Muscle layer of colon (tissue), 2 donors: ENCODE measurements at regions not wholly inside any gene's neighbourhood (a gene's known extent, or its start where the extent isn't known, plus 50 kb on each side); places are given as distances from the start of the nearest gene placed in this dataset.
"Not testable (repeated sequence)": the region's sequence is repeated elsewhere in the genome, so short reads cannot be mapped to it uniquely, and the experiment has no call there.

Experiments
- H3K27ac ChIP-seq: one replicate; pipeline ENCODE4 v1.7.0; 2013; ENCODE audit warnings: low read depth, mild to moderate bottlenecking, low read length, moderate library complexity
- H3K27me3 ChIP-seq, 2 donors: one replicate each; pipeline ENCODE4 v1.7.0; 2013; ENCODE audit warnings: low read length in 2 of 2, mild to moderate bottlenecking in 2 of 2; ENCODE audit not compliant: insufficient read depth in 2 of 2, control insufficient read depth in 1 of 2
- H3K36me3 ChIP-seq: one replicate; pipeline ENCODE4 v1.7.0; 2013; ENCODE audit warnings: mild to moderate bottlenecking, low read length; ENCODE audit not compliant: insufficient read depth
- H3K4me1 ChIP-seq: one replicate; pipeline ENCODE4 v1.7.0; 2013; ENCODE audit warnings: mild to moderate bottlenecking, low read length; ENCODE audit not compliant: insufficient read depth
- H3K4me3 ChIP-seq, 2 donors: one replicate each; pipeline ENCODE4 v1.7.0; 2013; ENCODE audit warnings: low read length in 2 of 2, low read depth in 1 of 2, mild to moderate bottlenecking in 1 of 2, moderate library complexity in 1 of 2
- H3K9ac ChIP-seq: one replicate; pipeline ENCODE4 v1.7.0; 2013; ENCODE audit warnings: low read length
- H3K9me3 ChIP-seq: one replicate; pipeline ENCODE4 v1.7.0; 2013; ENCODE audit warnings: mild to moderate bottlenecking, low read length
- donor health status: abdominal sarcoma.
- donor health status: Adenocarcinoma of cecum.

DNA sequence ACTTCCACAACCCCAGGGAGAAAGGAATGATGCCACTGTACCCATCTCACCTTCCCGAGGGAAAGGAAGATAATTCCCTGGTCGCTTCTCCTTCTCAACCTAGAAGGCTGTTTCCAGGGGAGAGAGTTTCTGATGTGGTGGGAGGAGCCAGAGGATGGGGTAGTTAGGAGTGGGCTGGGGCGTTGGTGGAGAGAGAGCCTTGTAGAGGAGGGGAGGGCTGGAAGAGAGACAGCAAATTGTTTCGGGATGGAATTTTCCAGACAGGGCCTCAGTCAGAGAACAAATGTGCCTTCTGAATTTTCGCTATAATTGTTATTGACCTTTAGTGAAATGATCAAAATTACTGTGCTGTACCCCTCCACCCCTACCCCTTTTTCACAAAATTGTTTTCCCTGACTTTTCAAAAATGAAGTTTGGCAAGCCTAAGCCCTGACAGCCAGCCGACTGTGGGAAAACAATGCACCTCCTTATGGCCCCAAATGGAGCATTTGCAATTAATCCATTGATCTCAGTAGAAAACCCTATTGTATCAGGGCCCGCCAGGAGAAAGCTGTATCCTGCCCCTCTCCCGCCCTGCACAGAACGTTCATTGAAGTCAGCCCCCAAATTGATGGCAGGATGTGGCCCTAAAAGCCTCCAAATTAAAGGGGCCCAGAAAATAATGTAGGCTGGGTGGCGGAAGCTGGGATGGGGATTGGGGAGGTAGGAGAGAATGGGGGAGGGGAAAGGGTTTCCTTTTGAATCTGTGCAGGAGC is 69.1 kb upstream of the JUN start:
- H3K36me3 ChIP-seq = no peaks in the 10 kb centered on the region
- H3K4me3 ChIP-seq = no peak overlapping the region
- H3K4me1 ChIP-seq = peaks cover 11% of the 10 kb centered on the region

DNA sequence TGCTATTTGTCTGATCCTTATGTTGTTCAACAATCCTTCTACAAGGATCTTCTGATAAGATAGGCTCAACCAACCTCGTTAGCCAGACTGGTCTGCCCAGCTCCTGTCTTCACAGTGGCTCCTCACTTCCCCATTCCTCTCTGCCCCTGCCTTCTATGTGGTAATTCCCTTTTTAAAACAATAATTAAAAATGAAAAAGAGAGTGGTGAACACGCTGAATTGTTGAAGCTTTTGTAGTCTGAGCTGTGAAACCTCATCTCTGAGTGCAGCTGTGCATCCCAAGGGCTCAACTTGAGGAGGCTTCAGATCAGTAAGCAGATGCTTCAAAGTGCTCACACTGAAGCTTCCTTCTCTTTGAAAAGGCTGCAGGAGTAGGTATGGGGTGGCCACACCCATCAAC is 70.7 kb upstream of the JUN start:
- Histone ChIP-seq H3K27me3 (no peaks in the 10 kb centered on the region), H3K27ac (no peak overlapping the region), H3K4me1 (no peaks in the 10 kb centered on the region), H3K36me3 (no peaks in the 10 kb centered on the region), H3K9me3 (no peaks in the 10 kb centered on the region), H3K4me3 (no peak overlapping the region), H3K9ac (no peak overlapping the region)

More for the DNA sequence above, 69.1 kb upstream of the JUN start:
- H3K27ac ChIP-seq = no peak overlapping the region
- no peaks in the 10 kb centered on the region for H3K9me3 ChIP-seq
- no peak overlapping the region for H3K9ac ChIP-seq
- H3K27me3 ChIP-seq = no peaks in the 10 kb centered on the region

DNA sequence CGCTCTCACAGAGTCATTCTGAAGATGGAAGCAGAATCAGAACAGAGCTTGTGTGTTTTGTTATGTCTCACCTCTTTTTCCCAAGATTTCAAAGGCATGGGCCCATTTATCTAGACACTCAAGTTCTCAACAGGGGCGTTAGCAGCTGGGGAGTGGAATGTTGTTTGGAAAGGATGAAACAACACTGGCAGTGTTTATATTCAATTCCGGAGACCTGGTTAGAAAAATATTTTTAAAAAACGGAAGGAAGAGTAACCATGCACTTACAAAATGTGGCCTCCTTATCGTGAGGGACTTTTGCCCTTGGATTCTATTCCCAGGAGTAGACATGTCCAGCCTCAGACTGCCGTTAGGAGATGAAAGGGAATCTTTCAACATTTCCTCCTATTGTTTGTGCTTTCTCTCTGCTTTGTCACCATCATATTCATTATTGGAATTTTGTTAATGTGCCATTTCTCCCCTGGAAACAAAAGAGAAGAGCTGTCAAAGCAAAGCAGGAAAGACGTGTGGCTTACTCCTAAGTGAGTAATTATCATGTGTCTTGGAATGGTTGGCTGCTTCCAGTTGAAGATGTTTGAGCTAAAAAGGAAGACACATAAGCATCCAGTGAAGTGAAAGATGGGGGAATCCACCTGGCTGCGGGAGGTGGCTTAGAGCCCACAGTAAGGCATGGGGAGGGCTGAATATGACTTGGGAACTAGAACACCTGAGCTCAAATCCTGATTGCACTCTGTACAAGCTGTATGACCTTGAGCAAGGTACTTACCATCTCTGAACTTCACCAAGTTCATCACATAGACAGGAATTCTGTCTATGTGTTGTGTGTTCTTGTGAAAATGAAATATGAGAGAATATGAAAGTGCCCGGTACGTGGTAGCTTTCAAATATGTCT is 71.7 kb upstream of the JUN start:
- no peaks in the 10 kb centered on the region for H3K9me3 ChIP-seq
- H3K27me3 ChIP-seq = no peaks in the 10 kb centered on the region
- H3K4me3 ChIP-seq = no peak overlapping the region
- H3K9ac ChIP-seq = no peak overlapping the region
- no peak overlapping the region for H3K27ac ChIP-seq
- H3K4me1 ChIP-seq = no peaks in the 10 kb centered on the region
- no peaks in the 10 kb centered on the region for H3K36me3 ChIP-seq

DNA sequence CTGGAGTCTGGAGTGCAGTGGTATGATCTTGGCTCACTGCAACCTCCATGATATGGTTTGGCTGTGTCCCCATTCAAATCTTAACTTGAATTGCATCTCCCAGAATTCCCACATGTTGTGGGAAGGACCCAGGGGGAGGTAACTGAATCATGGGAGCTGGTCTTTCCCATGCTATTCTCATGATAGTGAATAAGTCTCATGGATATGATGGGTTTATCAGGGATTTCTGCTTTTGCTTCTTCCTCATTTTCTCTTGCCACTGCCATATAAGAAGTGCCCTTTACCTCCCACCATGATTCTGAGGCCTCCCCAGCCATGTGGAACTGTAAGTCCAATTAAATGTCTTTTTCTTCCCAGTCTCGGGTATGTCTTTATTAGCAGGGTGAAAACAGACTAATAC is 72.4 kb upstream of the JUN start:
- not testable (repeated sequence) for H3K27me3 ChIP-seq, H3K27ac ChIP-seq, H3K4me1 ChIP-seq, H3K4me3 ChIP-seq, H3K9me3 ChIP-seq, H3K36me3 ChIP-seq, H3K9ac ChIP-seq

DNA sequence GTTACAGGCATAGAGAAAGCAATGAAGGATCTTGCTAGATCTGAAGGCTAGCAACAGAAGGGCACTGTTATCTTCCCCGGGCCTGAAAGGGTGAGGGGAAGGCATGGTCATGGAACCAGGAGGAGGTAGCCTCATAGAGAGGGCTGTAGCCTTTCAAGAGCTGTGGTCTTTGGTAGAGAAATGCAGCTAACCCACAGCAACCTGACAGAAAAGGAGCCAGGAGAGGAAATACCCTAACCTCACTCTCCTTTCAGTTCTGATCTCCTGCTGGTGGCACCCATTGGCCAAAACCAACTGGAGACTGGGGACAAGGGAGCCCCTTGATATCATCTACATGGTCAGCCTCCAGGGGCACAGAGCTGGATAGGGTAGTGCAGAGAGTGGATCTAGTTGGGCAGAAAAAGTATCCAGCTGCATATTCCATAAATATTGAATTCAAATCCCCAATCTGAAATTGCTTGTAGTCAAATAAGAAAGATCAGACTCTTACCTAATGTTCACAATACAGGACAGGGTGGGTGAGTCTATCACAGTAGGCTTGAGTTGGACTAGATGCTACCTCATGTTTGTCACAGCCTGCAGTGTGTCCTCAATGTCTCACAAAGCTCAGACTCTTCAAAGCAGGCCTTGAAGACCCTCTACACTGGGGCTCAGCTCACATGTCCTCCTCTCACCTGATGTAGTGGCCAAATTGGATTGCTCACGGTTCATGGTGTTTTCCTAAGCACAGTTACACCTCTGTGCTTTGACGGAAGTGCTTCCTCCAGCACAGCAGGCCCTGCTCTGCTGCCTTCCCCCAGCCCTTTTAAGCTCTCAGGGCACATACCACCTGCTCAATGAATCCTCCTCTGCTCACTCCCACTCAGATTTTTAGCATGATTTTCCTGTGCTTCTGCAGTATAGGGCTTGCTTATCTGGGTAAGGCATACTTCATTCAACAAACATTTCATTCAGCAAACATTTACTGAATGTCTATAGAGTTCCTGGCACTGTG is 74.1 kb upstream of the JUN start:
- Histone ChIP-seq H3K9me3 (no peaks in the 10 kb centered on the region), H3K9ac (no peak overlapping the region), H3K27me3 (no peaks in the 10 kb centered on the region), H3K4me3 (no peak overlapping the region), H3K27ac (no peak overlapping the region), H3K36me3 (no peaks in the 10 kb centered on the region), H3K4me1 (no peaks in the 10 kb centered on the region)

DNA sequence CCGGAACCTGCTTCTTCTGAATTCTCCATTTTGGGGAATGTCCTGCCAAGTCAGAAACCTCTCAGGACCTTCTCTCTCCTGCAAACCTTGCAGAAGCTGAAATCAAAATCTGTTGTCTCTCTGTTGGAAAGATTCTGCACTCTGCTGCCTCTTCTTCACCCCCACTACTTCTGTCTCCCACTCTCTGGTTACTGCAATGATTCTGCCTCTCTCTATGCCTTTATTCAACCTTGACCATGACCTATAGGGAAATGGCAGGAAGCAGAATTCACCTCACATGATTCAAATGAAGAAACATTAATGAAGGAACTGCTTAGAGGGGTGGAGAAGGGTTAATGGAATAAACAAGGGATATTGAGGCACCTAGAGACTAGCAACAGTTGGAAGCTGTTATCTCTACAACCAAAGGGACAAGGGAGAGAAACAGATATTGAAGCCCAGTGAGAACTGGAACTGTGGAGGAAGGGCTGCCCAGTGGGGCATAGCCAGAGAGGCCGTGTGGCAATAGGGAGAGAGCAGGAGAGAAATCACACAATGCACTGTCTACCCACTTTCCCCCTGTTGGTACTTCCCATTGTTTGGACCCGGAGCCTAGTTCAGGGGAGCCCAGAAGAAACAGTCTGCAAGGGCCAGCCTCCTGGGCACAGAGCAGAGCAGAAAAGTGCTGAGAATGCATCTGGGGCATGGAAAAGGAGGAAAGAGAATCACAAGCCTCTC is 76.1 kb upstream of the JUN start:
- Histone ChIP-seq H3K4me3 (no peak overlapping the region), H3K36me3 (no peaks in the 10 kb centered on the region), H3K9ac (no peak overlapping the region), H3K4me1 (no peaks in the 10 kb centered on the region), H3K27me3 (no peaks in the 10 kb centered on the region), H3K9me3 (no peaks in the 10 kb centered on the region), H3K27ac (no peak overlapping the region)

DNA sequence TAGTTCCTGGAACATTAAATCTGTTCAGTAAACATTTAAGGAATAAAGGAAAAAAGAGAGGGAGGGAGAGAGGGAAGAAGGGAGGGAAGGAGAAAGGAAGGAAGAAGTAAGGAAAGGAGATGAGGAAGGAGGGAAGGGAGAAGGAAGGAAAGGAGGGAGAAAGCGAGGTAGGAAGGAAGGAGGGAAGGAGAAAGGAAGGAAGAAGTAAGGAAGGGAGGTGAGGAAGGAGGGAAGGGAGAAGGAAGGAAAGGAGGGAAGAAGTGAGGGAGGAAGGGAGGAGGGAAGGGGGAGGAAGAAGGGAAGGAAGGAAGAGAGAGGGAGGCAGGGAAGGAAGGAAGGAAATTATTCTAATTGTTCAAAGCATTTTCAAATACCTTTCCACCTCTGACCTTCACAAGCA is 77.2 kb upstream of the JUN start:
- H3K9me3 ChIP-seq = no peaks in the 10 kb centered on the region
- no peak overlapping the region for H3K27ac ChIP-seq
- H3K4me3 ChIP-seq = no peak overlapping the region
- no peaks in the 10 kb centered on the region for H3K36me3 ChIP-seq
- H3K4me1 ChIP-seq = no peaks in the 10 kb centered on the region
- no peak overlapping the region for H3K9ac ChIP-seq
- no peaks in the 10 kb centered on the region for H3K27me3 ChIP-seq

DNA sequence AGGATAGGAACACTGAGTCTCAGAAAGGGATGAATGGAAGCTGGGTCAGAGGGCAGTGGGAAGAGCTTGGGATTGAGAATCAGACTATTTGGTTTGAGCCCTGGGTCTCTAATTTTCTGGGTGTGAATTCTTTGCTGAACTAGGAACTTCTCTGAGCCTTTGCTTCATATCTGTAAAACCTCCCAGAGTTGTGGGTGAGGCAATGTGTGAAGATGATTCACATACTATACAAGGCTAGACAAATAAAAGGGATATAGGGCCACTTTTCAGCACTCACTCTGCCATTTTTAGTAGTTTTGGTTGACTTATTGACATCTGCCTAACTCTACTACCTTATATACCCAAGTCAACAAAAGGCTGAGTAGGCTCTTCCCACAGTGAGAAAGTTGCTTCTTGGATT is 77.7 kb upstream of the JUN start:
- Histone ChIP-seq H3K27me3 (no peaks in the 10 kb centered on the region), H3K36me3 (no peaks in the 10 kb centered on the region), H3K27ac (no peak overlapping the region), H3K4me3 (no peak overlapping the region), H3K4me1 (no peaks in the 10 kb centered on the region), H3K9me3 (no peaks in the 10 kb centered on the region), H3K9ac (no peak overlapping the region)

DNA sequence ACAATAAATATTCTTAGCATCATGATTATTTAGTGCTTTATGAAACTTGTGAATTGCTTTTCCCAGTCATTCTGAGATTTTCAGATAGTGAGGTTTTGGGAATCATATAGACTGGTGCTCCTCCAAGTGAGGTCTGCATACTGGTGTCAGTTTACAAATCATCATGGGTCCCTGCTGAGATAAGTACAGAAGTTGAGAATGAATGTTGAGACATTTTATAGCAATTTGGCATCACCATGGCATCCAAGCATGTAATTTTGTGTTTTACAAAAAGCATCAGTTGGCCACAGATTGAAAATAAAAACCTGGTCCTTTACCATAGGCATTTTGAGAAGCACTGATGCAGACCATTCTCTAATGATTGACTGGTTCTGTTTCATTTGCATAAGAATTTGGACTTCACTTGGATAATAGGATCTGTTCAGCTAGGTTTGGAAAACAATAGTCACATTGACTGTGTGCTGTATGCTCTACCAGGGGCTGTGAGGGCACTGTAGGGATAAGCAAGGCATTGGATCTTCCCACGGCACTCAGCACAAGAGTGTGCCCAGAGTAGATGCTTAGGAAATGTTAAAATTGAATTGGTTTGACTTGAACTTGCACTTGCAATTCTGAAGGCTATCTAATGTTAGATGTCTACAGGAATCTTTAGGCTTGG is 79.0 kb upstream of the JUN start:
- no peak overlapping the region for H3K27ac ChIP-seq
- H3K9me3 ChIP-seq = no peaks in the 10 kb centered on the region
- H3K4me3 ChIP-seq = no peak overlapping the region
- no peaks in the 10 kb centered on the region for H3K36me3 ChIP-seq
- no peaks in the 10 kb centered on the region for H3K4me1 ChIP-seq
- H3K27me3 ChIP-seq = no peaks in the 10 kb centered on the region
- no peak overlapping the region for H3K9ac ChIP-seq

DNA sequence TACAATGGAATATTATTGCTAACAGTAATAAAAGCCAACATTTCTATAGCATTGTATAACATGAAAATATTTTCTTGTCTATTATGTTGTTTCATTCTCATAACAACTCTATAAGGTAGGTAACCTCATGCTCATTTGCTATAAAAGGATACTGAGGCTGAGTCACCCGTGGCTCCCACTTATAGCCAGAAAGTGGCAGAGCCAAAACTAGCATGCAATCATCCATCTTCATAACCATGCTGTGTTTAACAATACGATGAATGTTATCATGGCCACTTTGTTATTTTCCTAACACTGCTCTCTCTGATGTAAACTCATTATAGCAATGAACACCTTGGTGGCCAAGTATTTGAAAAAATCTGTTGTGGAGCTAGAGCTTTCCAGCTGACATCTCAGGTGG is 80.8 kb upstream of the JUN start:
- Histone ChIP-seq H3K27me3 (no peaks in the 10 kb centered on the region), H3K9me3 (no peaks in the 10 kb centered on the region), H3K4me3 (no peak overlapping the region), H3K27ac (no peak overlapping the region), H3K36me3 (no peaks in the 10 kb centered on the region), H3K9ac (no peak overlapping the region), H3K4me1 (no peaks in the 10 kb centered on the region)
